GM12878 (cell line): ENCODE measurements at regions not wholly inside any gene's neighbourhood (a gene's known extent, or its start where the extent isn't known, plus 50 kb on each side); places are given as distances from the start of the nearest gene placed in this dataset.

Experiments used
- ATAC-seq: fragments of 200-7000 bp; cut with Tn5 transposase; 3 replicates; pipeline ENCODE4 v1.9.1; 2020; ENCODE audit warnings: mild to moderate bottlenecking, moderate library complexity
- BruUV-seq: library from RNA; stranded (reverse); fragments of 400-500 nt; replicated peaks from 2 replicates; lab custom pipeline; 2021; lab: Mats Ljungman, UMichigan
- CTCF ChIA-PET: fragments of 300-600 bp; sonication (Branson Sonifier 250); formaldehyde crosslinking; extraction: SDS; loops from one replicate; lab custom pipeline; 2021; ENCODE audit warnings: inconsistent platforms; lab: Yijun Ruan, JAX
- POLR2A ChIA-PET: fragments of 350-600 bp; formaldehyde crosslinking; extraction: SDS; loops from one replicate; lab custom pipeline; 2021; ENCODE audit warnings: inconsistent platforms; lab: Charles Lee
- RAD21 ChIA-PET: fragments of 300-600 bp; sonication (Branson Sonifier 250); formaldehyde crosslinking; loops from one replicate; lab custom pipeline; 2023; ENCODE audit warnings: antibody characterized with exemption; ENCODE audit not compliant: unreplicated experiment; lab: Charles Lee
- SMC1A ChIA-PET: fragments of 300-600 bp; sonication (Branson Sonifier 250); formaldehyde crosslinking; loops from one replicate; lab custom pipeline; 2023; ENCODE audit not compliant: unreplicated experiment, uncharacterized antibody; lab: Charles Lee
- DNase-seq: peaks from one replicate; pipeline ENCODE4 v3.0.0-alpha.2; 2011; ENCODE audit warnings: low read depth, low spot score
- FAIRE-seq: peaks from 3 replicates; lab custom pipeline; 2011; peaks lifted over from hg19 to GRCh38; lab: Jason Lieb, UNC
- H2AFZ ChIP-seq: 2 replicates; pipeline ENCODE4 v1.6.0; 2011; ENCODE audit warnings: low read depth, low read length, control low read depth; ENCODE audit not compliant: control insufficient read depth
- H3K27ac ChIP-seq: 2 replicates; pipeline ENCODE4 v1.5.1; 2011; ENCODE audit warnings: control low read depth; ENCODE audit not compliant: control insufficient read depth, insufficient read depth
- H3K27me3 ChIP-seq, 2 experiments: replicated peaks in 1 of 2; 2 replicates each; pipeline versions ENCODE4 v1.6.0 to v1.6.1; 2011; ENCODE audit warnings: low read length in 1 of 2; ENCODE audit not compliant: control insufficient read depth in 2 of 2, insufficient read depth in 2 of 2
- H3K36me3 ChIP-seq, 2 experiments: 2 replicates each; pipeline ENCODE4 v1.5.1; 2011; ENCODE audit warnings: low read length in 1 of 2; ENCODE audit not compliant: control insufficient read depth in 2 of 2, insufficient read depth in 2 of 2
- H3K4me1 ChIP-seq: 2 replicates; pipeline ENCODE4 v1.6.1; 2011; ENCODE audit warnings: mild to moderate bottlenecking, low read length, moderate library complexity, mixed read lengths; ENCODE audit not compliant: control insufficient read depth, insufficient read depth
- H3K4me2 ChIP-seq: 2 replicates; pipeline ENCODE4 v1.6.0; 2011; ENCODE audit warnings: control low read depth; ENCODE audit not compliant: control insufficient read depth, insufficient read depth
- H3K4me3 ChIP-seq: fragments of 200-600 bp; sonication (generic); 2 replicates; pipeline ENCODE4 v1.5.1; 2016
- H3K79me2 ChIP-seq: 2 replicates; pipeline ENCODE4 v1.6.0; 2011; ENCODE audit warnings: low read length; ENCODE audit not compliant: control insufficient read depth, insufficient read depth
- H3K9ac ChIP-seq: 2 replicates; pipeline ENCODE4 v1.8.0; 2011; ENCODE audit warnings: low read length, control low read depth, mixed read lengths; ENCODE audit not compliant: control insufficient read depth, insufficient read depth
- H3K9me3 ChIP-seq: replicated peaks from 3 replicates; pipeline ENCODE4 v1.5.1; 2011; ENCODE audit warnings: mild to moderate bottlenecking, low read length; ENCODE audit not compliant: control insufficient read depth, insufficient read depth
- H4K20me1 ChIP-seq: 2 replicates; pipeline ENCODE4 v1.6.0; 2011; ENCODE audit not compliant: control insufficient read depth, insufficient read depth
- BCL11A ChIP-seq: IDR thresholded peaks from 2 replicates; pipeline ENCODE4 v1.6.1; 2011; ENCODE audit warnings: low read depth, low read length
- REST ChIP-seq: IDR thresholded peaks from 2 replicates; pipeline ENCODE4 v1.6.1; 2012; ENCODE audit warnings: mild to moderate bottlenecking, low read depth, low read length
- TAF1 ChIP-seq: IDR thresholded peaks from 2 replicates; pipeline ENCODE4 v1.6.1; 2011; ENCODE audit warnings: mild to moderate bottlenecking, low read depth, low read length, borderline replicate concordance
- WGBS: methylation state at CpG from one replicate; pipeline ENCODE4 v1.1.6; 2016; ENCODE audit warnings: low lambda C conversion rate; ENCODE audit not compliant: insufficient replicate concordance, insufficient coverage; ENCODE audit errors: missing lambda C conversion rate; 5-methylcytosine and 5-hydroxymethylcytosine counted together
- in situ Hi-C: fragments of 300-500 bp; cut with MboI; formaldehyde crosslinking; loops from 9 replicates; pipeline ENCODE4 v1.14.3; 2018; ENCODE audit warnings: mixed read lengths
- intact Hi-C: fragments of 100-400 bp; cut with micrococcal nuclease; formaldehyde crosslinking; loops from one replicate; pipeline ENCODE4 v1.14.2; 2022; ENCODE audit not compliant: unreplicated experiment

- Histone ChIP-seq H3K4me1 (no peaks in the 10 kb centered on the region), H2AFZ (no peak overlapping the region), H3K27me3 (no peaks in the 10 kb centered on the region), H3K79me2 (no peaks in the 10 kb centered on the region), H4K20me1 (no peaks in the 10 kb centered on the region), H3K4me2 (no peak overlapping the region), H3K9me3 (no peaks in the 10 kb centered on the region), H3K4me3 (no peak overlapping the region), H3K36me3 (no peaks in the 10 kb centered on the region), H3K27ac (no peak overlapping the region), H3K9ac (no peak overlapping the region)
- in situ Hi-C loops (no loop called here), intact Hi-C loops (no loop called here)
- TF ChIP-seq BCL11A (no peak), REST (no peak), TAF1 (no peak)
- no TSS peak for BruUV-seq
- ATAC-seq (no peak), DNase-seq (no peak), FAIRE-seq (no peak)
- ChIA-PET SMC1A (no interaction called here), POLR2A (no interaction called here), RAD21 (no interaction called here), CTCF (no interaction called here)
- WGBS: 0% methylated on average over 1 of the region's 1 CpG
Measured at GRCh38 chr9:71368157-71368556, 246.7 kb upstream of the TRPM3 start.
